Limb (tissue), 2 donors: ENCODE measurements at regions not wholly inside any gene's neighbourhood (a gene's known extent, or its start where the extent isn't known, plus 50 kb on each side); places are given as distances from the start of the nearest gene placed in this dataset.

ENCODE experiments used
- DNase-seq, 2 donors: peaks; one replicate each; pipeline ENCODE4 v3.0.0-alpha.2; 2016; ENCODE audit errors: extremely low spot score in 2 of 2

GRCh38 chr13:60790620-60791019 lies 393.6 kb downstream of the TDRD3 start:
- DNase-seq = no peak

GRCh38 chr13:60788156-60788829 lies 391.3 kb downstream of the TDRD3 start:
- no peak for DNase-seq

- DNase-seq = no peak
Measured at GRCh38 chr13:60787083-60787482, 390.1 kb downstream of the TDRD3 start.

GRCh38 chr13:60772726-60773125 lies 375.7 kb downstream of the TDRD3 start:
- DNase-seq = no peak

- no peak for DNase-seq
Measured at GRCh38 chr13:60765700-60766411, 368.8 kb downstream of the TDRD3 start.

- DNase-seq = peak in 1 of 2 donors; percentile 21
Measured at GRCh38 chr13:60759499-60759898, 362.5 kb downstream of the TDRD3 start.

GRCh38 chr13:60758637-60759036 lies 361.6 kb downstream of the TDRD3 start:
- no peak for DNase-seq

GRCh38 chr13:60757501-60758215 lies 360.6 kb downstream of the TDRD3 start:
- DNase-seq = no peak

- peak in 1 of 2 donors; percentile 44 for DNase-seq
Measured at GRCh38 chr13:60756306-60756705, 359.3 kb downstream of the TDRD3 start.

- DNase-seq = no peak
Measured at GRCh38 chr13:60755380-60756163, 358.6 kb downstream of the TDRD3 start.

- no peak for DNase-seq
Measured at GRCh38 chr13:60754211-60755090, 357.4 kb downstream of the TDRD3 start.

- no peak for DNase-seq
Measured at GRCh38 chr13:60753641-60754040, 356.6 kb downstream of the TDRD3 start.

GRCh38 chr13:60745343-60745742 lies 348.3 kb downstream of the TDRD3 start:
- DNase-seq = no peak

GRCh38 chr13:60733933-60734332 lies 336.9 kb downstream of the TDRD3 start:
- DNase-seq = no peak

- DNase-seq = no peak
Measured at GRCh38 chr13:60727140-60727539, 330.1 kb downstream of the TDRD3 start.

- DNase-seq = no peak
Measured at GRCh38 chr13:60721063-60721462, 324.0 kb downstream of the TDRD3 start.

GRCh38 chr13:60720590-60720989 lies 323.6 kb downstream of the TDRD3 start:
- no peak for DNase-seq

- no peak for DNase-seq
Measured at GRCh38 chr13:60716313-60716712, 319.3 kb downstream of the TDRD3 start.

- DNase-seq = no peak
Measured at GRCh38 chr13:60707878-60708277, 310.9 kb downstream of the TDRD3 start.

GRCh38 chr13:60701895-60702294 lies 304.9 kb downstream of the TDRD3 start:
- DNase-seq = no peak

- DNase-seq = no peak
Measured at GRCh38 chr13:60700994-60701393, 304.0 kb downstream of the TDRD3 start.
